Activated naive CD8-positive, alpha-beta T cell (primary cell): ENCODE measurements at regions not wholly inside any gene's neighbourhood (a gene's known extent, or its start where the extent isn't known, plus 50 kb on each side); places are given as distances from the start of the nearest gene placed in this dataset.

Experiments
- H3K27ac Mint-ChIP-seq: one replicate; pipeline ENCODE4 v1.8.0; 2021; ENCODE audit warnings: mixed read lengths
- H3K27me3 Mint-ChIP-seq: one replicate; pipeline ENCODE4 v1.8.0; 2021; ENCODE audit warnings: mixed read lengths
- H3K36me3 Mint-ChIP-seq: one replicate; pipeline ENCODE4 v1.8.0; 2021; ENCODE audit warnings: mixed read lengths
- H3K4me1 Mint-ChIP-seq: one replicate; pipeline ENCODE4 v1.8.0; 2021; ENCODE audit warnings: low read depth, mixed read lengths
- H3K4me3 Mint-ChIP-seq: one replicate; pipeline ENCODE4 v1.8.0; 2021; ENCODE audit warnings: mild to moderate bottlenecking, mixed read lengths
- H3K9me3 Mint-ChIP-seq: one replicate; pipeline ENCODE4 v1.8.0; 2021; ENCODE audit warnings: low read depth, mixed read lengths

- no peaks in the 10 kb centered on the region for H3K9me3 Mint-ChIP-seq
- H3K27ac Mint-ChIP-seq: no peak overlapping the region
- H3K36me3 Mint-ChIP-seq: no peaks in the 10 kb centered on the region
- no peaks in the 10 kb centered on the region for H3K4me1 Mint-ChIP-seq
- peaks cover 4% of the 10 kb centered on the region for H3K27me3 Mint-ChIP-seq
- no peak overlapping the region for H3K4me3 Mint-ChIP-seq
These were observed 154.8 kb downstream of the DNAJB9 start for GRCh38 chr7:108724251-108725100.

GRCh38 chr7:108735814-108736213 is 166.1 kb downstream of the DNAJB9 start:
- no peak overlapping the region for H3K27ac Mint-ChIP-seq
- H3K4me1 Mint-ChIP-seq: no peaks in the 10 kb centered on the region

DNA sequence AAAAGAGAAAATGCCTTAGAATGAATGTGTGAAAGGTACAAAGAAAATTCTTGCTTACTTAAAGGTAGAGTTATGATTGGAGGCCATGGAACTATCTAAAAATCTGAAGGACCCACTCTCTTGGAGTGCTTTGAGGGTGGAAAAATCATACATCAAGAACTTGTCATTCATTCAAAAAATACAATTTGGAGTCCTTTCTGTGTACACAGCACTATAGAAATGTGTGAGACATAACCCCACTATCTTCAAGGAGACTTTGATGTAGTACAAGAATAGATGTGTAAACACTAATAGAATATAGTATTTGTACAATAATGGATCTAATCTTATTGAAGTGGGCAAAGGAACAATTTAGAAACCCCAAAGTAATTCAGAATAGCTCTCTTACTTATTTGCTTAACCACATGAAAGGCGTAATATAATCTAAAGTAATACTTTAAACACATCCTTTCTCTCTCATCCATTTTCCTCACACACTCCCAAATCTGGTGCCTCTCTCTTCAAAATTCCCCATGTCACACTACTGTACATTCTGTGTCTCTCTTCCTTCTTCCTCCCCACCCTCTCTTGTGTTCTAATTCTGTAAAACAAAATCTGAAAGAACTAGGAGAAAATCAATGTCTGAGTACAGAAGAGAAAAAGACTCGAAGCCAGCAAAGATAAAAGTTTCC is 166.7 kb downstream of the DNAJB9 start:
- no peaks in the 10 kb centered on the region for H3K27me3 Mint-ChIP-seq
- no peaks in the 10 kb centered on the region for H3K9me3 Mint-ChIP-seq
- H3K36me3 Mint-ChIP-seq: no peaks in the 10 kb centered on the region
- H3K4me3 Mint-ChIP-seq: no peak overlapping the region
- H3K27ac Mint-ChIP-seq: no peak overlapping the region
- no peaks in the 10 kb centered on the region for H3K4me1 Mint-ChIP-seq

More at GRCh38 chr7:108735814-108736213, 166.1 kb downstream of the DNAJB9 start:
- H3K36me3 Mint-ChIP-seq: no peaks in the 10 kb centered on the region
- H3K27me3 Mint-ChIP-seq: no peaks in the 10 kb centered on the region
- no peaks in the 10 kb centered on the region for H3K9me3 Mint-ChIP-seq
- no peak overlapping the region for H3K4me3 Mint-ChIP-seq

DNA sequence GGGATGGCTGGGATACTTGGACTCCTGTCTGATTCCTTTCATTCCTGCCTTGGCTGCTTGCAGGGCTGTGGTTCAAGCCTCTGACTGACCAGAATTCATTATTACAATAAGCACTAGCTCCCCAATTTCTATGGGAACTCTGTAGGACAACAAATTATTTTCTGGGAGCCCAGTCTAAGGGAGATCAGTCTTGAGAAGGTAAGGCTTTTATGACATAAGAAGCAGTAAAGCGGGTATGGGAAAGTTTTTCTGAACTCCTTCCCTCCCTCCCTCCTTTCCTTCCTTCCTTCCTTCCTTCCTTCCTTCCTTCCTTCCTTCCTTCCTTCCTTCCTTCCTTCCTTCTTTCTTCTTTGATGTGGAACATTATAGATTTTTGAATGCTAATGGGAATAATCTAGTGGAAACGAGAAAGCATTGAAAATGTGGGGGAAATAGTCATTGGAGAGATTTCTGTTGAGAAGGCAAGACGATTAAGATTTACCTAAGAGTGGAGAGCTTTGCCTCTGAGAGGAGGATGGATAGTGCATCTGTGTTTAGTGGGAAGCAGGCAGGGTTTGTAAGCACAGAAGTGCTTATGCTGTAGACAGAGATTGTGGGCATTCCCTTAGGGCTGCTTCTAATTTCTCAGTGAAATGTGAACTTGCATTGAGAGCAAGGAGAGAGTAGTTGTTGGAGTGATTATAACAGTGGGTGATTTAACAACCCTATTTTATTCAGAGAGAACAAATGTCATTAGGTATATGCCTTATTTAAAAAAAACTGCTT is 201.5 kb downstream of the DNAJB9 start:
- H3K36me3 Mint-ChIP-seq: no peaks in the 10 kb centered on the region
- H3K27me3 Mint-ChIP-seq: no peaks in the 10 kb centered on the region
- no peak overlapping the region for H3K4me3 Mint-ChIP-seq
- H3K27ac Mint-ChIP-seq: no peak overlapping the region
- no peaks in the 10 kb centered on the region for H3K4me1 Mint-ChIP-seq
- no peaks in the 10 kb centered on the region for H3K9me3 Mint-ChIP-seq

DNA sequence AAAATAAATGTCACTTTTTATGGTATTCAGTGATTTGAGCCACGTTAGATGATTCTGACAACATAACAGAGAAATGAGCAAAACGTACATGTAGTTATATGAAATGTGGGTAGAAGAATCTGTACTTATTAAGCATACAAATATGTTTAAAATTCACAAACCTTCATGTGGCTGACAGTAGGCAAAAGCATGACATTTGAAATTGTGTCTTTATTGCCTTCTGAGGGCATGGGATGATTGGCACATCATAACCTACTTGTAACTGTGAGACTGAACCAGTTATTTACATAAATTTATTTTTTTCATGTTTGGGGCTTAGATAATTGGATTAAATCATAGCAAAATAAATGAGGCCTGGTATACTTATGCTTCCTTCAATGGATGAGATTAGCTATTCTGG is 202.2 kb downstream of the DNAJB9 start:
- no peaks in the 10 kb centered on the region for H3K27me3 Mint-ChIP-seq
- H3K4me1 Mint-ChIP-seq: no peaks in the 10 kb centered on the region
- H3K36me3 Mint-ChIP-seq: no peaks in the 10 kb centered on the region
- H3K27ac Mint-ChIP-seq: no peak overlapping the region
- H3K4me3 Mint-ChIP-seq: no peak overlapping the region
- no peaks in the 10 kb centered on the region for H3K9me3 Mint-ChIP-seq

GRCh38 chr7:108777966-108778365 is 208.3 kb downstream of the DNAJB9 start:
- Mint-ChIP-seq H3K9me3 (no peaks in the 10 kb centered on the region), H3K27ac (no peak overlapping the region), H3K4me3 (no peak overlapping the region), H3K4me1 (no peaks in the 10 kb centered on the region), H3K36me3 (no peaks in the 10 kb centered on the region), H3K27me3 (peaks cover 2% of the 10 kb centered on the region)

- Mint-ChIP-seq H3K36me3 (no peaks in the 10 kb centered on the region), H3K4me3 (no peak overlapping the region)
These were observed 219.8 kb downstream of the DNAJB9 start for GRCh38 chr7:108789451-108789850.

GRCh38 chr7:108794466-108794865 is 224.8 kb downstream of the DNAJB9 start:
- Mint-ChIP-seq H3K27me3 (no peaks in the 10 kb centered on the region), H3K9me3 (peaks cover 13% of the 10 kb centered on the region), H3K4me3 (no peak overlapping the region), H3K4me1 (no peaks in the 10 kb centered on the region), H3K27ac (no peak overlapping the region), H3K36me3 (no peaks in the 10 kb centered on the region)

More at GRCh38 chr7:108789451-108789850, 219.8 kb downstream of the DNAJB9 start:
- Mint-ChIP-seq H3K4me1 (no peaks in the 10 kb centered on the region), H3K27ac (no peak overlapping the region), H3K9me3 (peaks cover 13% of the 10 kb centered on the region), H3K27me3 (no peaks in the 10 kb centered on the region)

DNA sequence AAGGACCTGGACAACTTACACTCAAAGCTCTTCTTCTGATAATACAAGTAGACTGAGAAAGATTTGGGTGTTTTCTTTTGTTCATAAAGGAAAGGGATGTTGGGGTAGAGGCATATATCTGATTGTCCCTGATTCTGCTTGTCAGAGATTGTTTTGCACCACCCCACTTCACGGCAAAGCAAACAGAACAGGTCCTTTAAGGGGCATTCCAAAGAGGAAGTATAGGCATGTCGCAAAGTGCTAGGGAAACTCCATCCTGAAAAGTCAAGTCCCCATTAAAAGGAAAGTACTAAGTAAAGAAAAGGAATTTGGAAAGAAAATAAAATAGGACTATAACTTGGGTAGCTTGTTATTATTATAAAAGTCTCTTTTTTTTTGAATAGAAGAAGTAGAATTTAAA is 233.0 kb downstream of the DNAJB9 start:
- H3K36me3 Mint-ChIP-seq: no peaks in the 10 kb centered on the region

DNA sequence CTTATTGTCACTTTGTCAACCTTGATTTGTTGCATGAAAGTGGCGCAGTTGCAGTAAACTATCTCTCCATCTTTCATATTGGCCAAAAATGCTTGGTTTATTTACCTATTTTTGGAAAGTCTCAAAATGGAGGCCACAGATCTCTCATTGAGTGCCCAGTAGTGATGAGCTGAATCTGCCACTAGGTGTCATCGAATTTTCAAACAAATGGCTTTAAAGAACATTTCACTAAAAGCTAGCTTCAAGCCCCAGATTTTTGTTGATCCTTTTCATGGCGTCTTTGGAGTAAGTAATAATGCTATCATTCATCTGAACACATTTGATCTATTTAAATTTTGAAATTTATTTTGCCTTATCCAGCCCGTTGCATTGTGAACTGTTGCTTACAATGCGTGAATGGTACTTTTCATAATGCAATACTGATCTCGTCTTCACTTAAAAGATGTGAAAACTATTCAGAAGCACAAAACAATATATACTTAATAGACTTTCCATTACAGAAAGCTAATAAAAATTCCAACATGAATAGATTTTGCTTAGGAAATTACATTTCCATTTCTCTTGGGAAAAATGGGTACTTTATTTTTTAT is 236.2 kb downstream of the DNAJB9 start:
- H3K27me3 Mint-ChIP-seq: peaks cover 2% of the 10 kb centered on the region
- H3K36me3 Mint-ChIP-seq: no peaks in the 10 kb centered on the region
- H3K9me3 Mint-ChIP-seq: no peaks in the 10 kb centered on the region
- no peak overlapping the region for H3K4me3 Mint-ChIP-seq
- H3K4me1 Mint-ChIP-seq: no peaks in the 10 kb centered on the region
- no peak overlapping the region for H3K27ac Mint-ChIP-seq

More for the DNA sequence above, 233.0 kb downstream of the DNAJB9 start:
- Mint-ChIP-seq H3K4me1 (no peaks in the 10 kb centered on the region), H3K27me3 (peaks cover 2% of the 10 kb centered on the region), H3K27ac (no peak overlapping the region), H3K9me3 (no peaks in the 10 kb centered on the region), H3K4me3 (no peak overlapping the region)

DNA sequence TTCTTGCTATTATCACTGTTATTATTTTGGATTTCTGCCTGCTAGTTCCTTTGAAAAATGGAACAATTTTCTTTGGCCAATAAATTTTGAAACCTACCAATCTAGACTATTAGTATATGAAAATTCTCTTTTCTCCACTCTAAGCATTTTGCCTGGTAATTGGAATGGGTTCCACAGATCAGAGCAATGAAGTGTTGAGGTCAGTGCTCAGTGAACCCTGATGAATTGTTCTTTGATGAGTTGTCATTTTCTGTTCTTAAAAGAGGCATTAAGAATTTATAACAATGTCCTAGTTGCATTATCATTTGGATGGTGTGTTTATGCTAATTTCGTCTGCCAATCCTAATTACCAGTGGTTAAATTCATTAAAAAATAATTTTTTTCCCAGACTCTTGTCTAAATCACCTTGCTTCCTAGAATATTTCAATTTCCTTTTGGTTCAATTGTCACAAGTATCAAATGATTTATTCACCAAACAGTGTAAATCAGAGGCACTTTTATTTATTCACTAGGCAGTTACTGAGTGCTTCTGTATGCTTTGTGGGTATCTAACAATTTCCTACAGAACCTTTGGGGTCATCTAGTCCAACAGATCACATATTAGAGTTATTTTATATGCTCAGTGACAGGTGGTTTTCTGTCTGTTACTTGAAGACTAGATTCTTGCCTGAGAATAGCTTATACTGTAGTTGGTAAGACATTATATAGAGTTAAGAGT is 239.0 kb downstream of the DNAJB9 start:
- Mint-ChIP-seq H3K27me3 (peaks cover 2% of the 10 kb centered on the region), H3K9me3 (no peaks in the 10 kb centered on the region), H3K27ac (no peak overlapping the region), H3K36me3 (no peaks in the 10 kb centered on the region), H3K4me1 (no peaks in the 10 kb centered on the region), H3K4me3 (no peak overlapping the region)

DNA sequence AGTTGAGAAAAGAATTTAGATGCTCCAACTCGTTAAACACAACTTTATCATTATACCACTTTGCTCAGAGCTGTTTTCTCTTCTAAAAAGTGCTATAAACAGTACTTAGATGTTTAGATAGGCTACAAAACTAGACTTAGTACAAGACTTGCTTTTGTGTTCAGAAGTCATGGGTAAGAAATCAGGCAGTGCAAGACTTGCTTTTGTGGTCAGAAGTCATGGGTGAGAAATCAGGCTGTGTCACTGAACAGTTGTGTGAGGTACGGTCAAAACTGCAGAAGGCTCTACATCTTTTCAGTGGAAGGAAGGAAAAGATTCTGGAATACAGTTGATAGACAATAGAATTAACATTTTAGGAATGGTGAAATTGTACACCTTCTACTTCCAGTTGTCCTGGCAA is 239.7 kb downstream of the DNAJB9 start:
- H3K9me3 Mint-ChIP-seq: no peaks in the 10 kb centered on the region
- no peak overlapping the region for H3K4me3 Mint-ChIP-seq
- H3K27me3 Mint-ChIP-seq: peaks cover under 1% of the 10 kb centered on the region
- H3K4me1 Mint-ChIP-seq: no peaks in the 10 kb centered on the region
- no peaks in the 10 kb centered on the region for H3K36me3 Mint-ChIP-seq
- no peak overlapping the region for H3K27ac Mint-ChIP-seq

GRCh38 chr7:108810756-108811385 is 241.2 kb downstream of the DNAJB9 start:
- Mint-ChIP-seq H3K9me3 (no peaks in the 10 kb centered on the region), H3K27ac (no peak overlapping the region), H3K27me3 (no peaks in the 10 kb centered on the region), H3K4me1 (no peaks in the 10 kb centered on the region), H3K36me3 (no peaks in the 10 kb centered on the region), H3K4me3 (no peak overlapping the region)
